Ascending aorta (tissue), 2 donors: ENCODE measurements at regions not wholly inside any gene's neighbourhood (a gene's known extent, or its start where the extent isn't known, plus 50 kb on each side); places are given as distances from the start of the nearest gene placed in this dataset.

Experiments
- DNase-seq, 2 donors: peaks; one replicate each; pipeline ENCODE4 v3.0.0-alpha.2; 2019; ENCODE audit warnings: low spot score in 2 of 2
- H3K27ac ChIP-seq, 2 donors: fragments of 200-600 bp; sonication (generic); one replicate each; pipeline ENCODE4 v1.5.1; 2016 to 2017; ENCODE audit warnings: mild to moderate bottlenecking in 1 of 2
- H3K27me3 ChIP-seq: fragments of 200-600 bp; sonication (generic); one replicate; pipeline ENCODE4 v1.5.1; 2017
- H3K36me3 ChIP-seq, 2 donors: fragments of 200-600 bp; sonication (generic); one replicate each; pipeline ENCODE4 v1.5.1; 2016
- H3K4me1 ChIP-seq, 2 donors: fragments of 200-600 bp; sonication (generic); one replicate each; pipeline ENCODE4 v1.5.1; 2016 to 2017; ENCODE audit warnings: mild to moderate bottlenecking in 1 of 2
- H3K4me3 ChIP-seq, 2 donors: fragments of 200-600 bp; sonication (generic); one replicate each; pipeline ENCODE4 v1.5.1; 2016 to 2017; ENCODE audit warnings: mild to moderate bottlenecking in 1 of 2
- H3K9me3 ChIP-seq, 2 donors: fragments of 200-600 bp; sonication (generic); one replicate each; pipeline ENCODE4 v1.5.1; 2016
- CTCF ChIP-seq, 3 experiments: fragments of 200-600 bp in 2 of 3; fragments of 450-650 bp in 1 of 3; sonication (generic) in 2 of 3; IDR thresholded peaks; one replicate each; pipeline ENCODE4 v1.5.1; 2016 to 2019; ENCODE audit warnings: antibody characterized with exemption in 3 of 3, mild to moderate bottlenecking in 1 of 3, moderate library complexity in 1 of 3
- intact Hi-C: fragments of 100-400 bp; cut with DNase I; formaldehyde crosslinking; loops from one replicate; pipeline ENCODE4 v1.15.1; 2023

- no peak for TF ChIP-seq CTCF (IDR thresholded peaks at IDR 0.05)
- Histone ChIP-seq H3K4me1 (no peaks in the 10 kb centered on the region), H3K4me3 (no peak overlapping the region), H3K9me3 (no peaks in the 10 kb centered on the region), H3K36me3 (no peaks in the 10 kb centered on the region), H3K27ac (no peak overlapping the region), H3K27me3 (no peaks in the 10 kb centered on the region)
- DNase-seq, result no peak
- intact Hi-C loops, result no loop called here
Measured at GRCh38 chr18:6639305-6639704, 90.2 kb upstream of the ARHGAP28 start.

- Histone ChIP-seq H3K4me3 (no peak overlapping the region), H3K4me1 (no peaks in the 10 kb centered on the region), H3K27me3 (no peaks in the 10 kb centered on the region), H3K9me3 (no peaks in the 10 kb centered on the region), H3K36me3 (no peaks in the 10 kb centered on the region), H3K27ac (no peak overlapping the region)
- no peak for TF ChIP-seq CTCF (IDR thresholded peaks at IDR 0.05)
- intact Hi-C loops, result no loop called here
- DNase-seq, result no peak
Measured at GRCh38 chr18:6644836-6645627, 84.5 kb upstream of the ARHGAP28 start.

GRCh38 chr18:6646801-6647200, 82.7 kb upstream of the ARHGAP28 start:
- no peak for TF ChIP-seq CTCF (IDR thresholded peaks at IDR 0.05)
- H3K27me3 ChIP-seq, result no peaks in the 10 kb centered on the region
- intact Hi-C loops, result no loop called here

GRCh38 chr18:6648581-6648980, 80.9 kb upstream of the ARHGAP28 start:
- no peak for TF ChIP-seq CTCF (IDR thresholded peaks at IDR 0.05)
- no peaks in the 10 kb centered on the region for H3K36me3 ChIP-seq
- H3K27me3 ChIP-seq, result no peaks in the 10 kb centered on the region
- H3K4me1 ChIP-seq, result no peaks in the 10 kb centered on the region
- H3K9me3 ChIP-seq, result no peaks in the 10 kb centered on the region
- H3K27ac ChIP-seq, result no peak overlapping the region
- DNase-seq, result no peak
- H3K4me3 ChIP-seq, result no peak overlapping the region
- intact Hi-C loops, result no loop called here

More at GRCh38 chr18:6646801-6647200, 82.7 kb upstream of the ARHGAP28 start:
- DNase-seq, result no peak
- no peak overlapping the region for H3K27ac ChIP-seq
- H3K4me1 ChIP-seq, result no peaks in the 10 kb centered on the region
- no peaks in the 10 kb centered on the region for H3K9me3 ChIP-seq
- no peak overlapping the region for H3K4me3 ChIP-seq
- no peaks in the 10 kb centered on the region for H3K36me3 ChIP-seq

GRCh38 chr18:6649421-6650126, 79.9 kb upstream of the ARHGAP28 start:
- Histone ChIP-seq H3K27me3 (no peaks in the 10 kb centered on the region), H3K36me3 (no peaks in the 10 kb centered on the region), H3K4me1 (no peaks in the 10 kb centered on the region), H3K27ac (no peak overlapping the region), H3K9me3 (no peaks in the 10 kb centered on the region), H3K4me3 (no peak overlapping the region)
- no peak for TF ChIP-seq CTCF (IDR thresholded peaks at IDR 0.05)
- intact Hi-C loops, result no loop called here
- DNase-seq, result no peak
